Activated CD8-positive, alpha-beta T cell treated with anti-CD3 and anti-CD28 coated beads for 36 hours (primary cell): ENCODE measurements at regions not wholly inside any gene's neighbourhood (a gene's known extent, or its start where the extent isn't known, plus 50 kb on each side); places are given as distances from the start of the nearest gene placed in this dataset.

Source experiments
- ATAC-seq: fragments of 200-7000 bp; cut with Tn5 transposase; one replicate; pipeline ENCODE4 v1.10.0; 2021; ENCODE audit warnings: mild to moderate bottlenecking, moderate library complexity
- CTCF ChIA-PET: fragments of 350-600 bp; sonication (Branson Sonifier 250); formaldehyde crosslinking; loops from one replicate; lab custom pipeline; 2021; ENCODE audit warnings: antibody characterized with exemption; lab: Charles Lee
- POLR2A ChIA-PET: fragments of 350-600 bp; sonication (Branson Sonifier 250); formaldehyde crosslinking; loops from one replicate; lab custom pipeline; 2021; ENCODE audit warnings: antibody characterized with exemption; lab: Charles Lee
- DNase-seq: peaks from one replicate; pipeline ENCODE4 v3.0.0-alpha.2; 2020
- H3K27ac Mint-ChIP-seq: one replicate; pipeline ENCODE4 v1.8.0; 2021; ENCODE audit warnings: mild to moderate bottlenecking, mixed read lengths
- H3K27me3 Mint-ChIP-seq: one replicate; pipeline ENCODE4 v1.8.0; 2021; ENCODE audit warnings: mixed read lengths
- H3K36me3 Mint-ChIP-seq: one replicate; pipeline ENCODE4 v1.8.0; 2021; ENCODE audit warnings: low read depth, mixed read lengths
- H3K4me1 Mint-ChIP-seq: one replicate; pipeline ENCODE4 v1.8.0; 2021; ENCODE audit warnings: low read depth, mixed read lengths
- H3K4me3 Mint-ChIP-seq: one replicate; pipeline ENCODE4 v1.8.0; 2021; ENCODE audit warnings: mild to moderate bottlenecking, moderate library complexity, mixed read lengths
- H3K9me3 Mint-ChIP-seq: one replicate; pipeline ENCODE4 v1.8.0; 2021; ENCODE audit warnings: mixed read lengths
- intact Hi-C: fragments of 100-400 bp; cut with micrococcal nuclease; formaldehyde crosslinking; loops from one replicate; pipeline ENCODE4 v1.10.0; 2022
- TF ChIP-seq, protein P1 (sequence below): fragments of 200-600 bp; IDR thresholded peaks from one replicate; pipeline ENCODE4 v1.8.0; 2022; ENCODE audit warnings: antibody characterized with exemption, mild to moderate bottlenecking

DNA sequence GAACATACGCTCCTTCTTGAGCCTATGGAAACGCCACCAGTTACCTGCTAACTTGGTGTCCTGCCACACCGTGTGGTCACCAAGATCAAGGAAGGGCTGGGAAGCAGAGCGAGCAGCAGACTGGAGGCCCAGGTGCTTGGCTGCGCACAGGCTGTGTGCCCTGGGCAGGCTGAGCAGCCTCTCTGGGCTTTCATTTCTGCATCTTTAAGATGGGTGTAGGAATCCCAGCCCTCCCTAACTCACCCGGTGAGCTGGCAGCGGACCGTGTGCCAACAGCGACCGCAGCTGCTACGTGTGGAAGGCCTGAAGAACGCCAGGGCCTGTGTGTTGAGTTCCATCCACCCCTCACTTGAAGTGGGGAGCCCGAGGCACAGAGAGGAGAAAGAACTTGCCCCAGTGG lies 80.0 kb downstream of the IRF8 start:
- Mint-ChIP-seq H3K4me3 (no peak overlapping the region), H3K9me3 (peaks cover 1% of the 10 kb centered on the region), H3K27ac (no peak overlapping the region), H3K36me3 (no peaks in the 10 kb centered on the region), H3K27me3 (peaks cover 3% of the 10 kb centered on the region), H3K4me1 (peaks cover 13% of the 10 kb centered on the region)
- ATAC-seq: no peak
- TF ChIP-seq, protein P1, sequence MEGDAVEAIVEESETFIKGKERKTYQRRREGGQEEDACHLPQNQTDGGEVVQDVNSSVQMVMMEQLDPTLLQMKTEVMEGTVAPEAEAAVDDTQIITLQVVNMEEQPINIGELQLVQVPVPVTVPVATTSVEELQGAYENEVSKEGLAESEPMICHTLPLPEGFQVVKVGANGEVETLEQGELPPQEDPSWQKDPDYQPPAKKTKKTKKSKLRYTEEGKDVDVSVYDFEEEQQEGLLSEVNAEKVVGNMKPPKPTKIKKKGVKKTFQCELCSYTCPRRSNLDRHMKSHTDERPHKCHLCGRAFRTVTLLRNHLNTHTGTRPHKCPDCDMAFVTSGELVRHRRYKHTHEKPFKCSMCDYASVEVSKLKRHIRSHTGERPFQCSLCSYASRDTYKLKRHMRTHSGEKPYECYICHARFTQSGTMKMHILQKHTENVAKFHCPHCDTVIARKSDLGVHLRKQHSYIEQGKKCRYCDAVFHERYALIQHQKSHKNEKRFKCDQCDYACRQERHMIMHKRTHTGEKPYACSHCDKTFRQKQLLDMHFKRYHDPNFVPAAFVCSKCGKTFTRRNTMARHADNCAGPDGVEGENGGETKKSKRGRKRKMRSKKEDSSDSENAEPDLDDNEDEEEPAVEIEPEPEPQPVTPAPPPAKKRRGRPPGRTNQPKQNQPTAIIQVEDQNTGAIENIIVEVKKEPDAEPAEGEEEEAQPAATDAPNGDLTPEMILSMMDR: no peak
- POLR2A ChIA-PET: no interaction called here
- intact Hi-C loops: no loop called here
- CTCF ChIA-PET: interaction anchor here (4.1 kb wide), 1 partner anchor 8 kb away, joined by 18 read pairs; no protein-coding TSS in a partner anchor
- no peak for DNase-seq

DNA sequence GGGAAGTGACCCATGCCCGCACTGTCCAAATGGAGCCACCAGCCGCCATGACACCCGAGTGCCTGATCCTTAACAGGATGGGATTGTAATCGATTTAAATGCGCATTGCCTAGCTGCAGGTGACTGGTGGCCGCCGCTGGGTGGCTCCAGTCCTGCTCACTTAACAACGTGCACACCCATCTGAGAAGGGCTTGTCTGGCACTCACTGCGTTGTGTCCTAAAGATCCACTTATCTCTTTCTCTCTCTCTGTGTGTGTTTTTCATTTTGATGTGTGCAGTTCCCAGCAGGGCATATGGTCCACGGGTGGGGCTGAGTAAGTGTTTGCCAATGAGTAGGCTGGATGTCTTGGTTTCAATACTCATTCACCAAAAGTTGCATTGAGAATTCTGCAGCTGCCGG lies 80.6 kb downstream of the IRF8 start:
- TF ChIP-seq, protein P1: no peak
- Mint-ChIP-seq H3K36me3 (no peaks in the 10 kb centered on the region), H3K9me3 (no peaks in the 10 kb centered on the region), H3K27ac (no peak overlapping the region), H3K27me3 (peaks cover 3% of the 10 kb centered on the region), H3K4me3 (no peak overlapping the region), H3K4me1 (peaks cover 19% of the 10 kb centered on the region)
- ChIA-PET CTCF (interaction anchor here (1.1 kb wide), 1 partner anchor 9 kb away, joined by 3 read pairs; no protein-coding TSS in a partner anchor), POLR2A (interaction anchor here (1.2 kb wide), 1 partner anchor 9 kb away, joined by 3 read pairs; no protein-coding TSS in a partner anchor)
- intact Hi-C loops: no loop called here
- ATAC-seq (no peak), DNase-seq (no peak)

DNA sequence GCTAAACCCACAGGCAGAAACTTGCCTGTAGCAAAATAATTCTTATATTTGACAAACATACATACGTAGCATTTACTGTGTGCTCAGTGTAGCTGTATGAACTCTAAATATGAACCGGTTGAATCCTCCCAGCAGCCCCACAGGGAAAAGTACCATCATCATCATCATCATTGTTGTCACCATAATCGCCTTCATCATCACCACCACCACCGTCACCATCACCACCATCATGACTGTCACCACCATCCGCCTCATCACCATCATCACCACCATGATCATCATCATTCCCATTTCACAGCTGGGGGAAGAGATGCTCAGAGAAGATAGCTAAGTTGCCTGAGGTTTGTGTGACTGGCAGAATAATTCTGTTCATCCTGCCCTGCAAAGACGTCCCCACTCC lies 81.7 kb downstream of the IRF8 start:
- H3K27me3 Mint-ChIP-seq: peaks cover 3% of the 10 kb centered on the region
- no peaks in the 10 kb centered on the region for H3K9me3 Mint-ChIP-seq
- TF ChIP-seq, protein P1: no peak
- ATAC-seq (no peak), DNase-seq (no peak)
- H3K27ac Mint-ChIP-seq: no peak overlapping the region
- ChIA-PET CTCF (interaction anchor here (0.8 to 14.7 kb wide), 3 partner anchors 7 to 160 kb away, joined by 3 to 257 read pairs (median 3); no protein-coding TSS in a partner anchor), POLR2A (interaction anchor here (1.0 to 1.7 kb wide), 6 partner anchors 10 to 180 kb away, joined by 3 to 5 read pairs (median 4); no protein-coding TSS in a partner anchor)
- peaks cover 28% of the 10 kb centered on the region for H3K4me1 Mint-ChIP-seq
- intact Hi-C loops: no loop called here
- no peak overlapping the region for H3K4me3 Mint-ChIP-seq
- H3K36me3 Mint-ChIP-seq: no peaks in the 10 kb centered on the region

DNA sequence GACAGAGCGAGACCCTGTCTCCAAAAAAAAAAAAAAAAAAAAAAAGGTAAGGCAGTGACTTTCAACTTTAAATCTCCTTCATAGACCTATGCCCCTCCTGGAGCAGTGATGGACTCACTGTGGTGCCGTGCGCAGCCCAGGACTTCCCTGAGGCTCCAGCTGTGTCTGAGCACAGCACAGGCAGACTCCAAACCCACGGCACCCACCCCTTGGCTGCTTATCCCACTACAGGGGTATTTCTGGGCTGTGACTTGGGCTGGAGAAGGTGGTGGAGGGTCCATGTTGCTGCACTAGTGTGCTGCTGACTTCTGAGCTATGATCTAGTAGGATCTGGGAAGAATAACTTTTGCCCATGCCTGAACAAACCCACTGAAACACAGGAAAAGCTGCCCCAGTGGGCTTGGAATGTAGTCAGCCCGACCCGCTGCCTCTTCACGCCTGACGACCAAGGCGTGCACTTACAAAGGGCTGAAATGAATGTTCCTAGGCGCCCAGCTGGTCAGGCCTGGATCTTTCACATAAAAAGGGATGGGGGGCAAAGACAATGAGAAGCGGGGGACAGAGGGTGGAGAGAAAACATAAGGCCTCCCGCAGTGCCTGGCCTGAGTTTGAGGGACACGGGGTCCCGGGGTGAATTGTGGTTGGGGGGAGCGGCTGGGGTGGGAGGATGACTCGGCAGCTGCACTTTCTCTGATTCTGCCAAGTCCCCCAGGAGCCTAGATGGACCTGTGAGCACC lies 83.0 kb downstream of the IRF8 start:
- ChIA-PET POLR2A (interaction anchor here (0.6 to 1.8 kb wide), 5 partner anchors 12 to 181 kb away, joined by 3 to 5 read pairs (median 4); no protein-coding TSS in a partner anchor), CTCF (interaction anchor here (0.6 to 14.7 kb wide), 2 partner anchors 162 to 271 kb away, joined by 3 to 257 read pairs; no protein-coding TSS in a partner anchor)
- ATAC-seq (no peak), DNase-seq (no peak)
- Mint-ChIP-seq H3K36me3 (no peaks in the 10 kb centered on the region), H3K27me3 (peaks cover 1% of the 10 kb centered on the region), H3K27ac (no peak overlapping the region), H3K4me3 (no peak overlapping the region), H3K9me3 (no peaks in the 10 kb centered on the region), H3K4me1 (peaks cover 40% of the 10 kb centered on the region)
- intact Hi-C loops: no loop called here
- TF ChIP-seq, protein P1: no peak

DNA sequence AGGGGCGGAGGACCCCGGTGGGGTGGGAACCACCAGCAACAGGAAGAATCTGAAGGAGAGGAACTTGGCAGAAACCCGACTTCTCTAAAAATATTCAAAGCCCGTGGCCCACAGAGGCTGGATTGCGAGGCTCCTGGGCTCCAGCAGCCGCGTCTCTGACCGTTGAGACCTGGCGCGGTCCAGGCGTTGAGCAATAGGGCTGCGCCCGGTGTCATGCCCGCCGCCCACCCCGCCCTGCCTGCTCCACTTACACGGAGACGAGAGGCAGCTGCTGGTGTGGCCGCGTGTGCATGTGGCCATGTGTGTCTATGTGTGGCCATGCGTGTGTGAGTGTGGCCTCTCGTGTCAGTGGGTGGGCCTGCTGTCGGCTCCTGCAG lies 83.6 kb downstream of the IRF8 start:
- Mint-ChIP-seq H3K4me3 (no peak overlapping the region), H3K4me1 (peaks cover 45% of the 10 kb centered on the region), H3K36me3 (no peaks in the 10 kb centered on the region), H3K27me3 (peaks cover 1% of the 10 kb centered on the region), H3K9me3 (no peaks in the 10 kb centered on the region), H3K27ac (no peak overlapping the region)
- intact Hi-C loops: no loop called here
- CTCF ChIA-PET: interaction anchor here (14.7 kb wide), 1 partner anchor 162 kb away, joined by 257 read pairs; no protein-coding TSS in a partner anchor
- ATAC-seq (no peak), DNase-seq (no peak)
- POLR2A ChIA-PET: interaction anchor here (1.7 to 1.8 kb wide), 2 partner anchors 80 to 182 kb away, joined by 3 to 4 read pairs; no protein-coding TSS in a partner anchor
- TF ChIP-seq, protein P1: no peak
